ENCODE measurements at regions not wholly inside any gene's neighbourhood (a gene's known extent, or its start where the extent isn't known, plus 50 kb on each side); places are given as distances from the start of the nearest gene placed in this dataset.
"Not testable (repeated sequence)": the region's sequence is repeated elsewhere in the genome, so short reads cannot be mapped to it uniquely, and the experiment has no call there.

DNA sequence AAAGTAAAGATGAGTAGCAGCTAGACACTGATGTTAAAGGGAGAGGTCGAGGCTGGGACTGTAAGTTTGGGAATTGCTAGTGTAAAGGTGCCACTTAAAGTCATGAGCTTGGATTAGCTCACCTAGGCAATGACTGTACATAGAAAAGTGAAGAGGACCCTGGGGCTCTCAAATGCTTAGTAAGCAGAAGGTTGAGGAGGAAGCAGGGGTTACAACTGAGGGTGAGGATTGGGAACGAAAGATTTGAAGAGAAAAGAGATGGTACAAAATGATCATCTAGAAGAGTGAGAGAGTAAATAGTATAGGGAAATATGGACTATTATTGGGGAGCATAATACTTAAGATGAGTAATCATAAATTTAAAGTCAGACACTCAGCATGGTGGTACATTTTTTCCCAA, 63.1 kb upstream of the TNFSF4 start:
- H3K36me3 ChIP-seq (ENCODE audit: insufficient read depth, low read length), result no peaks in the 10 kb centered on the region
- H3K27me3 ChIP-seq (ENCODE audit: low read length), result no peaks in the 10 kb centered on the region
- H3K9me2 ChIP-seq (replicated peaks; ENCODE audit: insufficient read depth, low read length), result no peaks in the 10 kb centered on the region
- no peak overlapping the region for H3K27ac ChIP-seq (ENCODE audit: low read length)
- no peaks in the 10 kb centered on the region for H3K9me3 ChIP-seq (ENCODE audit: low read length)
- H2AFZ ChIP-seq (ENCODE audit: low read length), result no peak overlapping the region
- H3K79me2 ChIP-seq (ENCODE audit: low read length), result no peaks in the 10 kb centered on the region
- no peaks in the 10 kb centered on the region for H3K4me1 ChIP-seq (ENCODE audit: low read length)
- no peak overlapping the region for H3K4me3 ChIP-seq (ENCODE audit: low read length)
- H4K20me1 ChIP-seq (ENCODE audit: insufficient read depth, low read depth, low read length), result no peaks in the 10 kb centered on the region
- H3K9ac ChIP-seq (ENCODE audit: low read length), result no peak overlapping the region
- no peak overlapping the region for H3K4me2 ChIP-seq (ENCODE audit: low read depth, low read length, poor library complexity, severe bottlenecking)
- DNase-seq, result no peak

DNA sequence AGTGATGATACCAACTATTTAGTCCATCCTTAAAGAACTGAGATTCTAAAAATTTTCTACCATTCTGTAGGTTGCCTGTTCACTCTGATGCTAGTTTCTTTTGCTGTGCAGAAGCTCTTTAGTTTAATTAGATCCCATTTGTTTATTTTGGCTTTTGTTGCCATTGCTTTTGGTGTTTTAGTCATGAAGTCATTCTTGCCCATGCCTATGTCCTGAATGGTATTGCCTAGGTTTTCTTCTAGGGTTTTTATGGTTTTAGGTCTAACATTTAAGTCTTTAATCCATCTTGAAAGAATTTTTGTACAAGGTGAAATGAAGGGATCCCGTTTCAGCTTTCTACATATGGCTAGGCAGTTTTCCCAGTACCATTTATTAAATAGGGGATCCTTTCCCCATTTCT, 63.9 kb upstream of the TNFSF4 start:
- H3K4me1 ChIP-seq (ENCODE audit: low read length); H3K9me2 ChIP-seq (replicated peaks; ENCODE audit: insufficient read depth, low read length); H3K27me3 ChIP-seq (ENCODE audit: low read length); H3K79me2 ChIP-seq (ENCODE audit: low read length); H3K9me3 ChIP-seq (ENCODE audit: low read length); H3K27ac ChIP-seq (ENCODE audit: low read length); H3K9ac ChIP-seq (ENCODE audit: low read length); H4K20me1 ChIP-seq (ENCODE audit: insufficient read depth, low read depth, low read length); H2AFZ ChIP-seq (ENCODE audit: low read length); H3K36me3 ChIP-seq (ENCODE audit: insufficient read depth, low read length); H3K4me3 ChIP-seq (ENCODE audit: low read length); DNase-seq; H3K4me2 ChIP-seq (ENCODE audit: low read depth, low read length, poor library complexity, severe bottlenecking): not testable (repeated sequence)

GRCh38 chr1:173275496-173275895, 68.4 kb upstream of the TNFSF4 start:
- H2AFZ ChIP-seq (ENCODE audit: low read length), result no peak overlapping the region
- H3K4me2 ChIP-seq (ENCODE audit: low read depth, low read length, poor library complexity, severe bottlenecking), result no peak overlapping the region
- no peaks in the 10 kb centered on the region for H3K9me3 ChIP-seq (ENCODE audit: low read length)
- no peaks in the 10 kb centered on the region for H3K27me3 ChIP-seq (ENCODE audit: low read length)
- H3K79me2 ChIP-seq (ENCODE audit: low read length), result no peaks in the 10 kb centered on the region
- H3K36me3 ChIP-seq (ENCODE audit: insufficient read depth, low read length), result no peaks in the 10 kb centered on the region
- H3K4me1 ChIP-seq (ENCODE audit: low read length), result no peaks in the 10 kb centered on the region
- H3K9ac ChIP-seq (ENCODE audit: low read length), result no peak overlapping the region
- no peak overlapping the region for H3K27ac ChIP-seq (ENCODE audit: low read length)
- H3K4me3 ChIP-seq (ENCODE audit: low read length), result no peak overlapping the region
- DNase-seq, result no peak
- peaks cover 2% of the 10 kb centered on the region; the same call in 1 of the 2 replicates for H4K20me1 ChIP-seq (ENCODE audit: insufficient read depth, low read depth, low read length)
- no peaks in the 10 kb centered on the region for H3K9me2 ChIP-seq (replicated peaks; ENCODE audit: insufficient read depth, low read length)

DNA sequence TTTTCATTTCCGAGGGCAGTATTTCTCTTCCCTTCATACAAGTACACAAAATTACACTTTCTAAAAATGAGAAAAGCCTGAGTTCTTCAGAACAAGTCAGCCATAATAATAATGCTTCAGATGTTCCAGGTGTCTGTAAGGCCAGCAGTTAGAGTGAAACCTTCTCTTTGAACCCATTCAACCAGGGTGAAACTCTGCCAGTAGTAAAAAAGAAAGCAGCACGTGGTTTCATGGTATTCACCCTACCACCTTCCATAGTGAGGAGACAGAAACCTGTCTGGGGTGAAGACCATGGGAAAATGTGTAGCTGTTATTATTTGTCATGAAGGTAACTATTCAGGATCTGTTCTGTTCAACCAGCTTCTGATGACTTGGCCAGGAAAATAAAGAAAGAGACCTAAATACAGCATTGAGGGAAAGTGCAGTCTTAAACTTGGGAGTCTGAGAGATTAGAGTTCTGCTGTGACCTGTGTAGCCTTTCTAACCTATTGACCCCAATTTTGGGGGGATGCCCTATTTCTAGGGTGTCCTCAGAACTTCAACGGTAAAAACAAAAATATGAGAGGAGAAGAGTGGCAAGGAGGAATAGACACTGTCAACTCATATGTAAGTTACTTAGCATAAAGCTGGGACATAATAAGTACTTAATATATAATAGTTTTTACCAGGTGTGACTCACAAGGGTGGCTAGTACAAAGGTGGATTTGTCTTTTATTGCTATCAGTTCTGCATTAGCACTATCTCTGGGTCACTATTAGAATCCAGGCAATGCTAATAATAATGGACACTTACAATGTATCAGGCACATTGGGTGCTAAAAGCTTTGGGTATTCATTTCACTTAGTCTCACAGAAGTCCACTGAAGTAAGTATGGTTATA, 70.0 kb upstream of the TNFSF4 start:
- H3K9ac ChIP-seq (ENCODE audit: low read length), result no peak overlapping the region
- H2AFZ ChIP-seq (ENCODE audit: low read length), result no peak overlapping the region
- no peaks in the 10 kb centered on the region for H3K36me3 ChIP-seq (ENCODE audit: insufficient read depth, low read length)
- no peaks in the 10 kb centered on the region for H3K27me3 ChIP-seq (ENCODE audit: low read length)
- no peak overlapping the region for H3K4me3 ChIP-seq (ENCODE audit: low read length)
- peaks cover 2% of the 10 kb centered on the region; the same call in 1 of the 2 replicates for H4K20me1 ChIP-seq (ENCODE audit: insufficient read depth, low read depth, low read length)
- H3K9me3 ChIP-seq (ENCODE audit: low read length), result no peaks in the 10 kb centered on the region
- H3K79me2 ChIP-seq (ENCODE audit: low read length), result no peaks in the 10 kb centered on the region
- H3K4me1 ChIP-seq (ENCODE audit: low read length), result no peaks in the 10 kb centered on the region
- DNase-seq, result no peak
- H3K27ac ChIP-seq (ENCODE audit: low read length), result no peak overlapping the region
- no peak overlapping the region for H3K4me2 ChIP-seq (ENCODE audit: low read depth, low read length, poor library complexity, severe bottlenecking)
- H3K9me2 ChIP-seq (replicated peaks; ENCODE audit: insufficient read depth, low read length), result no peaks in the 10 kb centered on the region

DNA sequence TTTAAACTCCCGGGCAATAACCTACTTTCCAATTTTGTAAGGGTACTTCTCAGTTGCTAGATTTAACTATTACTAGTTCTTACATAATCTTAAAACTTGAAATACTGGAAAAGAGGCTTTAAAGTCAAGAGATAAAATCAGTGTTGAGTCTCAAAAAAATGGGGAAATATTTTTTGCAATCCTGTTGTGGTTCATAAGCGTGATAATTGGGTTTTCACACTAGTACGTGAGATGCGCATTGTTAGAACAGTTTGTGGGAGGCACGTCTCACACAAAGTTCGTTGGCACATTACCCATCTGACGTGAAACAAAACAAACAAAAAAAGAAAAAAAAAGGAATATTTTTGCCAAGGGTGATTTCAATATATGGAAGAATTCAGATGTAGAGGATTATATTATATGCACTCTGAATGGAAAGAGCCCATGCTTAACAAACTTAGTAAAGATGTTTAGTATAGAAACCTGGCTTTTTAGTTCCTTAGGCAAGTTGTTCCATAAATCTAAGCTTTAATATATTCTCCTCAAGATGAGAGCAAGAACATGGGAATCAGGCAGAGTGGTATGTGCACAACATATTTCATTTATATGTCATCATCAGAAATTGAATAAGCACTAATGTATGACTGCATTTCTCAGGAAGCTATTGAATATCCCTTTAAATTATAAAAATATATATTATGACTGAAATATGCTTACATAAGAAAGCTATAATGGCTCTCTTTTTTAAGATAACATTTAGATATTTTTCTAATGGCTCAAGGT, 73.9 kb upstream of the TNFSF4 start:
- no peak for DNase-seq
- Histone ChIP-seq H3K9me2 (replicated peaks; ENCODE audit: insufficient read depth, low read length) (no peaks in the 10 kb centered on the region), H3K9me3 (ENCODE audit: low read length) (no peaks in the 10 kb centered on the region), H3K4me3 (ENCODE audit: low read length) (no peak overlapping the region), H3K36me3 (ENCODE audit: insufficient read depth, low read length) (no peaks in the 10 kb centered on the region), H3K4me2 (ENCODE audit: low read depth, low read length, poor library complexity, severe bottlenecking) (no peak overlapping the region), H3K79me2 (ENCODE audit: low read length) (no peaks in the 10 kb centered on the region), H4K20me1 (ENCODE audit: insufficient read depth, low read depth, low read length) (no peaks in the 10 kb centered on the region; the same call in 1 of the 2 replicates), H3K9ac (ENCODE audit: low read length) (no peak overlapping the region), H3K27me3 (ENCODE audit: low read length) (no peaks in the 10 kb centered on the region), H3K4me1 (ENCODE audit: low read length) (no peaks in the 10 kb centered on the region), H2AFZ (ENCODE audit: low read length) (no peak overlapping the region), H3K27ac (ENCODE audit: low read length) (no peak overlapping the region)

- no peak overlapping the region for H3K9ac ChIP-seq (ENCODE audit: low read length)
- no peaks in the 10 kb centered on the region for H3K36me3 ChIP-seq (ENCODE audit: insufficient read depth, low read length)
- no peaks in the 10 kb centered on the region for H3K9me2 ChIP-seq (replicated peaks; ENCODE audit: insufficient read depth, low read length)
- H3K4me2 ChIP-seq (ENCODE audit: low read depth, low read length, poor library complexity, severe bottlenecking), result no peak overlapping the region
- no peaks in the 10 kb centered on the region for H4K20me1 ChIP-seq (ENCODE audit: insufficient read depth, low read depth, low read length)
- no peaks in the 10 kb centered on the region for H3K27me3 ChIP-seq (ENCODE audit: low read length)
- H2AFZ ChIP-seq (ENCODE audit: low read length), result no peak overlapping the region
- H3K4me3 ChIP-seq (ENCODE audit: low read length), result no peak overlapping the region
- no peaks in the 10 kb centered on the region for H3K79me2 ChIP-seq (ENCODE audit: low read length)
- no peaks in the 10 kb centered on the region for H3K9me3 ChIP-seq (ENCODE audit: low read length)
- no peak for DNase-seq
- no peak overlapping the region for H3K27ac ChIP-seq (ENCODE audit: low read length)
- no peaks in the 10 kb centered on the region for H3K4me1 ChIP-seq (ENCODE audit: low read length)
Measured at GRCh38 chr1:173285048-173285447, 77.9 kb upstream of the TNFSF4 start.

DNA sequence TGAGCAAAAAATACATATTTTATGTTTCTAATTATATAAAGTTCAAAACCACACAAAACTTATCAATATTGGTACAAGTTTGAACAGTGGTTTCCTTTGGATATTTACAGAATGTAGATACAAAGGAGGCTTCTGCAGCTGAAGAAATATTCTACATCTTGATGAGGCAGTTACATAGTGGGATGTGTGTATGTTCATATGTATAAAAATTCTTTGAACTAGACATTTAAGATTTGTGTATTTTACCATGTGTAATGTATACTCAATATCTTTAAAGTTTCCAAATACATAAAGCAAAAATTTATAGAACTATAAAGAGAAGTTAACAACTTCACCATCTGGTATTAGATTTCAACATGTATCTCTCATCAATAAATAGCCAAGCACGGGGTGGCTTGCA, 80.7 kb upstream of the TNFSF4 start:
- H2AFZ ChIP-seq (ENCODE audit: low read length), result no peak overlapping the region
- no peaks in the 10 kb centered on the region for H3K4me1 ChIP-seq (ENCODE audit: low read length)
- no peak overlapping the region for H3K27ac ChIP-seq (ENCODE audit: low read length)
- H3K27me3 ChIP-seq (ENCODE audit: low read length), result no peaks in the 10 kb centered on the region
- no peak overlapping the region for H3K4me3 ChIP-seq (ENCODE audit: low read length)
- H3K9me3 ChIP-seq (ENCODE audit: low read length), result no peaks in the 10 kb centered on the region
- no peaks in the 10 kb centered on the region for H3K36me3 ChIP-seq (ENCODE audit: insufficient read depth, low read length)
- H3K9me2 ChIP-seq (replicated peaks; ENCODE audit: insufficient read depth, low read length), result no peaks in the 10 kb centered on the region
- DNase-seq, result no peak
- H3K4me2 ChIP-seq (ENCODE audit: low read depth, low read length, poor library complexity, severe bottlenecking), result no peak overlapping the region
- H3K9ac ChIP-seq (ENCODE audit: low read length), result no peak overlapping the region
- H4K20me1 ChIP-seq (ENCODE audit: insufficient read depth, low read depth, low read length), result no peaks in the 10 kb centered on the region
- H3K79me2 ChIP-seq (ENCODE audit: low read length), result no peaks in the 10 kb centered on the region

DNA sequence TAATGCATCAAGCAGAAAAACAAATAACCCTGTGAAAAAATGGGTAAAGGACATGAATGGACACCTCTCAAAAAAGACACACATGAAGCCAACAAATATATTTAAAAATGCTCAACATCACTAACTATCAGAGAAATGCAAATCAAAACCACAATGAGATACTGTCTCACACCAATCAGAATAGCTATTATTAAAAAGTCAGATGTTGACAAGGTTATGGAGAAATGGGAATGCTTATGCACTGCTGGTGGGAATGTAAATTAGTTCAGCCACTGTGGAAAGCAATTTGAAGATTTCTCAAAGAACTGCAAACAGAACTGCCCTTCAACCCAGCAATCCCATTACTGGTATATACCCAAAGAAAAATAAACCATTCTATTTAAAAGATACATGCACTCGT, 86.6 kb upstream of the TNFSF4 start:
- H3K9me3 ChIP-seq (ENCODE audit: low read length), result no peaks in the 10 kb centered on the region
- H3K79me2 ChIP-seq (ENCODE audit: low read length), result no peaks in the 10 kb centered on the region
- DNase-seq, result no peak
- 0 out of 2 replicates have a peak, but pooled peaks cover 2% of the 10 kb centered on the region for H3K27me3 ChIP-seq (ENCODE audit: low read length)
- no peaks in the 10 kb centered on the region for H4K20me1 ChIP-seq (ENCODE audit: insufficient read depth, low read depth, low read length)
- no peaks in the 10 kb centered on the region for H3K9me2 ChIP-seq (replicated peaks; ENCODE audit: insufficient read depth, low read length)
- no peak overlapping the region for H3K4me3 ChIP-seq (ENCODE audit: low read length)
- no peak overlapping the region for H2AFZ ChIP-seq (ENCODE audit: low read length)
- no peak overlapping the region for H3K4me2 ChIP-seq (ENCODE audit: low read depth, low read length, poor library complexity, severe bottlenecking)
- H3K36me3 ChIP-seq (ENCODE audit: insufficient read depth, low read length), result no peaks in the 10 kb centered on the region
- H3K4me1 ChIP-seq (ENCODE audit: low read length), result no peaks in the 10 kb centered on the region
- no peak overlapping the region for H3K9ac ChIP-seq (ENCODE audit: low read length)
- H3K27ac ChIP-seq (ENCODE audit: low read length), result no peak overlapping the region

Measured in Karpas-422 (cell line).